ENCODE measurements at regions not wholly inside any gene's neighbourhood (a gene's known extent, or its start where the extent isn't known, plus 50 kb on each side); places are given as distances from the start of the nearest gene placed in this dataset.

- Histone ChIP-seq H2AFZ (no peak overlapping the region), H3K9ac (no peak overlapping the region), H3K36me3 (ENCODE audit: control insufficient read depth, insufficient read depth, low read length) (no peaks in the 10 kb centered on the region), H3K27ac (no peak overlapping the region), H3K4me3 (ENCODE audit: low read depth, low read length) (no peak overlapping the region), H3K79me2 (no peaks in the 10 kb centered on the region), H3K27me3 (ENCODE audit: control insufficient read depth, insufficient read depth, low read length) (no peaks in the 10 kb centered on the region), H3K4me2 (ENCODE audit: low read length) (no peak overlapping the region), H3K4me1 (no peaks in the 10 kb centered on the region), H3K9me3 (ENCODE audit: control insufficient read depth, low read length) (no peaks in the 10 kb centered on the region)
- TF ChIP-seq CTCF (IDR thresholded peaks at IDR 0.05): no peak
These were observed 1575.8 kb upstream of the PABPC4L start for GRCh38 chr4:135777361-135777760.

GRCh38 chr4:135775909-135776308 lies 1574.3 kb upstream of the PABPC4L start:
- H3K36me3 ChIP-seq (ENCODE audit: control insufficient read depth, insufficient read depth, low read length): no peaks in the 10 kb centered on the region
- no peak overlapping the region for H3K4me3 ChIP-seq (ENCODE audit: low read depth, low read length)
- H3K9ac ChIP-seq: no peak overlapping the region
- no peaks in the 10 kb centered on the region for H3K9me3 ChIP-seq (ENCODE audit: control insufficient read depth, low read length)
- no peak overlapping the region for H3K4me2 ChIP-seq (ENCODE audit: low read length)
- no peak overlapping the region for H2AFZ ChIP-seq
- TF ChIP-seq CTCF (IDR thresholded peaks at IDR 0.05): no peak
- no peaks in the 10 kb centered on the region for H3K4me1 ChIP-seq
- H3K27me3 ChIP-seq (ENCODE audit: control insufficient read depth, insufficient read depth, low read length): no peaks in the 10 kb centered on the region
- H3K27ac ChIP-seq: no peak overlapping the region
- H3K79me2 ChIP-seq: no peaks in the 10 kb centered on the region

- Histone ChIP-seq H2AFZ (no peak overlapping the region), H3K27ac (no peak overlapping the region), H3K79me2 (no peaks in the 10 kb centered on the region), H3K36me3 (ENCODE audit: control insufficient read depth, insufficient read depth, low read length) (no peaks in the 10 kb centered on the region), H3K9ac (no peak overlapping the region), H3K4me2 (ENCODE audit: low read length) (no peak overlapping the region), H3K9me3 (ENCODE audit: control insufficient read depth, low read length) (no peaks in the 10 kb centered on the region), H3K4me3 (ENCODE audit: low read depth, low read length) (no peak overlapping the region), H3K4me1 (no peaks in the 10 kb centered on the region), H3K27me3 (ENCODE audit: control insufficient read depth, insufficient read depth, low read length) (no peaks in the 10 kb centered on the region)
- TF ChIP-seq CTCF (IDR thresholded peaks at IDR 0.05): no peak
These were observed 1568.9 kb upstream of the PABPC4L start for GRCh38 chr4:135770505-135770904.

- H3K4me1 ChIP-seq: no peaks in the 10 kb centered on the region
- H3K4me3 ChIP-seq (ENCODE audit: low read depth, low read length): no peak overlapping the region
- H3K27me3 ChIP-seq (ENCODE audit: control insufficient read depth, insufficient read depth, low read length): no peaks in the 10 kb centered on the region
- H3K9me3 ChIP-seq (ENCODE audit: control insufficient read depth, low read length): no peaks in the 10 kb centered on the region
- H3K4me2 ChIP-seq (ENCODE audit: low read length): no peak overlapping the region
- H3K36me3 ChIP-seq (ENCODE audit: control insufficient read depth, insufficient read depth, low read length): no peaks in the 10 kb centered on the region
- H2AFZ ChIP-seq: no peak overlapping the region
- H3K79me2 ChIP-seq: no peaks in the 10 kb centered on the region
- no peak for TF ChIP-seq CTCF (IDR thresholded peaks at IDR 0.05)
- no peak overlapping the region for H3K27ac ChIP-seq
- no peak overlapping the region for H3K9ac ChIP-seq
These were observed 1543.3 kb upstream of the PABPC4L start for GRCh38 chr4:135744928-135745327.

GRCh38 chr4:135741583-135741982 lies 1540.0 kb upstream of the PABPC4L start:
- no peak overlapping the region for H3K4me3 ChIP-seq (ENCODE audit: low read depth, low read length)
- H2AFZ ChIP-seq: no peak overlapping the region
- no peaks in the 10 kb centered on the region for H3K9me3 ChIP-seq (ENCODE audit: control insufficient read depth, low read length)
- H3K27me3 ChIP-seq (ENCODE audit: control insufficient read depth, insufficient read depth, low read length): no peaks in the 10 kb centered on the region
- no peak overlapping the region for H3K27ac ChIP-seq
- H3K36me3 ChIP-seq (ENCODE audit: control insufficient read depth, insufficient read depth, low read length): no peaks in the 10 kb centered on the region
- H3K4me1 ChIP-seq: no peaks in the 10 kb centered on the region
- no peak for TF ChIP-seq CTCF (IDR thresholded peaks at IDR 0.05)
- no peaks in the 10 kb centered on the region for H3K79me2 ChIP-seq
- H3K4me2 ChIP-seq (ENCODE audit: low read length): no peak overlapping the region
- no peak overlapping the region for H3K9ac ChIP-seq

Measured in parathyroid adenoma (tissue), 2 donors.